ENCODE measurements at regions not wholly inside any gene's neighbourhood (a gene's known extent, or its start where the extent isn't known, plus 50 kb on each side); places are given as distances from the start of the nearest gene placed in this dataset.

- no peak for TF ChIP-seq CTCF (IDR thresholded peaks at IDR 0.05; ENCODE audit: low read length, missing control alignments)
- DNase-seq (ENCODE audit: low read depth), result no peak
- H3K4me3 ChIP-seq (replicated peaks; ENCODE audit: low read depth, low read length), result no peak overlapping the region
These were observed 55.3 kb upstream of the AK4 start for GRCh38 chr1:65092691-65093090.

- DNase-seq (ENCODE audit: low read depth), result no peak
- no peak for TF ChIP-seq CTCF (IDR thresholded peaks at IDR 0.05; ENCODE audit: low read length, missing control alignments)
- no peak overlapping the region for H3K4me3 ChIP-seq (replicated peaks; ENCODE audit: low read depth, low read length)
These were observed 50.9 kb upstream of the AK4 start for GRCh38 chr1:65097076-65097475.
